Activated CD8-positive, alpha-beta memory T cell treated with anti-CD3 and anti-CD28 coated beads, Interleukin-2, amount 50 U/mL, for 24 hours (primary cell): ENCODE measurements at regions not wholly inside any gene's neighbourhood (a gene's known extent, or its start where the extent isn't known, plus 50 kb on each side); places are given as distances from the start of the nearest gene placed in this dataset.

Source experiments
- DNase-seq: peaks from one replicate; pipeline ENCODE4 v3.0.0-alpha.2; 2020; ENCODE audit errors: extremely low read depth

GRCh38 chr14:76926521-76927251 lies 100.5 kb downstream of the LRRC74A start:
- DNase-seq: no peak

GRCh38 chr14:76925097-76925441 lies 98.9 kb downstream of the LRRC74A start:
- DNase-seq: no peak

GRCh38 chr14:76924371-76925096 lies 98.3 kb downstream of the LRRC74A start:
- DNase-seq: no peak

GRCh38 chr14:76923431-76924370 lies 97.5 kb downstream of the LRRC74A start:
- no peak for DNase-seq

- DNase-seq: no peak
Measured at GRCh38 chr14:76922584-76922983, 96.4 kb downstream of the LRRC74A start.

- DNase-seq: no peak
Measured at GRCh38 chr14:76922092-76922491, 95.9 kb downstream of the LRRC74A start.

- no peak for DNase-seq
Measured at GRCh38 chr14:76921088-76921399, 94.8 kb downstream of the LRRC74A start.

GRCh38 chr14:76920331-76921087 lies 94.3 kb downstream of the LRRC74A start:
- DNase-seq: no peak

GRCh38 chr14:76919431-76920330 lies 93.5 kb downstream of the LRRC74A start:
- DNase-seq: no peak
